NCI-H1930 (cell line): ENCODE measurements at regions not wholly inside any gene's neighbourhood (a gene's known extent, or its start where the extent isn't known, plus 50 kb on each side); places are given as distances from the start of the nearest gene placed in this dataset.

Experiments
- DNase-seq, 2 experiments: peaks; one replicate each; lab custom pipeline; 2025; lab: John Stamatoyannopoulos, UW

GRCh38 chr3:126266850-126267168 lies 86.4 kb upstream of the ALDH1L1 start:
- DNase-seq, result no peak

GRCh38 chr3:126266291-126266840 lies 86.0 kb upstream of the ALDH1L1 start:
- no peak for DNase-seq

- DNase-seq, result no peak
Observed at GRCh38 chr3:126264952-126265351, 84.6 kb upstream of the ALDH1L1 start.

DNA sequence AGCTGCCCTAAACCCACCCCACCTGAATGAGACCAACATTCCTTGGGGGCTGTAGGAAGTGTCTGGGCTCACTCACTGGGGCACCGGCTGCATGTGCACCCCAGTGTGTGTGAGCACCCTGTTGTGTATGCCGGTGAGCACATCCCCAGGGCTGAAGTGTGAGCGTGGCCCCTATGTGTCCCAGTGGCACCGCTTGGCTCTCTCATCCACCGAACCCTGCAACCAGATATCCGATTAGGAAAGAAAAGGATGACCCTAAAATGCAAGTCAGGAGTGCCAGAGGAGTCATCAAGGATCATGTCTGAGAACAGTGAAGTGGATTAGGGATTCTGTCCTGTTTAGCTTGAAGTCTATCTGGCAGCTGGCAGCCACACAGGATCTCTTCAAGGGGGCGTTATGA lies 84.0 kb upstream of the ALDH1L1 start:
- DNase-seq, result no peak

- DNase-seq, result no peak
Observed at GRCh38 chr3:126263971-126264370, 83.6 kb upstream of the ALDH1L1 start.

- DNase-seq, result no peak
Observed at GRCh38 chr3:126263539-126263938, 83.2 kb upstream of the ALDH1L1 start.

DNA sequence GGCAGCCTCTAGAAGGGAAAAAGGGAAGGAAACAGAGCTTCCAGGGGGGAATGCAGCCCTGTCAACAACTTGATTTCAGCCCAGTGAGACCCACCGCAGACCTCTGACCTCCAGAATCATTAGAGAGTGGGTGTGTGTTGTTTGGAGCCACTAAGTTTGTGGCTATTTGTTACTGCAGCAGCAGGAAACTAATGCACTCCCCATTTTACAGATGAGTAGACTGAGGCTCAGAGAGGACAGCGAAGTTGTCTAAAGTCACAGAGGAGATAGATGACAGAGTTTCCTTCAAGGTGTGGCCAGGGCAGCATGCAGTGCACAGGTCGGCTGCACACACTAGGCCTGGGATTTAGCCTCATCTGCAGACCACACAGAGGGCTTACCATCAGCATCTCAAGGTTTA lies 81.8 kb upstream of the ALDH1L1 start:
- DNase-seq, result no peak

GRCh38 chr3:126261037-126261436 lies 80.7 kb upstream of the ALDH1L1 start:
- peak in 1 of 2 experiments; percentile 55 for DNase-seq

- no peak for DNase-seq
Observed at GRCh38 chr3:126259411-126260391, 79.3 kb upstream of the ALDH1L1 start.

GRCh38 chr3:126258670-126259069 lies 78.3 kb upstream of the ALDH1L1 start:
- DNase-seq, result no peak

- no peak for DNase-seq
Observed at GRCh38 chr3:126257984-126258383, 77.6 kb upstream of the ALDH1L1 start.

DNA sequence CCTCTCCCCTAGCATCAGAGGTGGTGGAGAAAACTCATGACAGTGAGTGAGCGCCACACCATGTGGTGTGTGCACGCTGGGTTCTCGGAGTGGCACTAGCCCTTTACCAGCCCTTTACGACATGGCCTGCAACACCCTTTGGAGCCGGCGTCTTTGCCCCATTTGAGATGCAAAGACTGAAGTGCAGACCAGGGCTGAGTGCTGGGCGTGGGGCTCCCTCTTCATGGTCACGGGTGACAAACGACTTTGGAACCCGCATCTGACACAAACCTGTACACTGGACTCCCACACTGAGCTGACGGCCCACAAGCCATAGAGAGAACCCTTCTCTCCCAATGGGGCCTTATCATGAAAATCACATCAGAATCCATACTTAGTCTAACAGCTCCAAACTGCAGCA lies 76.8 kb upstream of the ALDH1L1 start:
- no peak for DNase-seq

DNA sequence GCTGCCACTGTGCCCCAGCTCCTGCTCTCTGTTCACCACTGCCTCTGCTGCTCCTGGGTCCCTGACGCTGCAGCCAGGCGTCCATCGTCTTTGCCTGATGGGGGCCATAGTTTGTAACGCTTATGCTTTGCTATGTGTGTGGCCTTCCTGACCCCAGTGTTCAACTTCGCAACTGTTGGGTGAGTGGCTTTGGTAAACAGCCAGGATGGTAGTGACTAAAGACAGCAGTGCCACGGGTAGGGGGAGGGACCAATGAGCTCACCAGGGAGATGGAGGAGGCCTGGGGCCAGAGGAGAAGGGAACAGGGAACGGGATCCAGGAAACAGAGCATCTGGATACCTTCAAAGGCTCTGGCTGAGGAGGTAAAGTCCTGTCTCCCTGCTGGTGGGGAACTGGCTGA lies 75.9 kb upstream of the ALDH1L1 start:
- no peak for DNase-seq

DNA sequence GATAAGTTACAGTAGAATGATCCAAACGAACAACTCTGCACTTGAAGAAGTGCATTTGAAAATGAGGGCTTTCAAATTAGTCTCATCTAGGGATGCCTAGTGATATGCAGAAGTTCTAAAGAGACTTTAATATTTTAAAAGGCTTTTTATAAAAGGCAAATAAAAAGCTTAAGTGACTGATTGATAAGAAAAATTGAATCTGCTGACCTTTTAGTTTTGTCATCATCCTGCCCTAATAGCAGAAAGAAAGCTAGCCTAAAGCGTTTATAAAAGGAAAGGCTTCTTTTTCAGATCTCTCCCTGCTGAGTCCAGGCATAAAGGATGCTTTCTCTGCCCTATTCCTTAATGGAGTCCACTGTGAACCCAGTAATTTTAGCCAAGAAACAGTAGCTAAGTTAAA lies 72.7 kb upstream of the ALDH1L1 start:
- no peak for DNase-seq

- DNase-seq, result no peak
Observed at GRCh38 chr3:126252373-126252772, 72.0 kb upstream of the ALDH1L1 start.

DNA sequence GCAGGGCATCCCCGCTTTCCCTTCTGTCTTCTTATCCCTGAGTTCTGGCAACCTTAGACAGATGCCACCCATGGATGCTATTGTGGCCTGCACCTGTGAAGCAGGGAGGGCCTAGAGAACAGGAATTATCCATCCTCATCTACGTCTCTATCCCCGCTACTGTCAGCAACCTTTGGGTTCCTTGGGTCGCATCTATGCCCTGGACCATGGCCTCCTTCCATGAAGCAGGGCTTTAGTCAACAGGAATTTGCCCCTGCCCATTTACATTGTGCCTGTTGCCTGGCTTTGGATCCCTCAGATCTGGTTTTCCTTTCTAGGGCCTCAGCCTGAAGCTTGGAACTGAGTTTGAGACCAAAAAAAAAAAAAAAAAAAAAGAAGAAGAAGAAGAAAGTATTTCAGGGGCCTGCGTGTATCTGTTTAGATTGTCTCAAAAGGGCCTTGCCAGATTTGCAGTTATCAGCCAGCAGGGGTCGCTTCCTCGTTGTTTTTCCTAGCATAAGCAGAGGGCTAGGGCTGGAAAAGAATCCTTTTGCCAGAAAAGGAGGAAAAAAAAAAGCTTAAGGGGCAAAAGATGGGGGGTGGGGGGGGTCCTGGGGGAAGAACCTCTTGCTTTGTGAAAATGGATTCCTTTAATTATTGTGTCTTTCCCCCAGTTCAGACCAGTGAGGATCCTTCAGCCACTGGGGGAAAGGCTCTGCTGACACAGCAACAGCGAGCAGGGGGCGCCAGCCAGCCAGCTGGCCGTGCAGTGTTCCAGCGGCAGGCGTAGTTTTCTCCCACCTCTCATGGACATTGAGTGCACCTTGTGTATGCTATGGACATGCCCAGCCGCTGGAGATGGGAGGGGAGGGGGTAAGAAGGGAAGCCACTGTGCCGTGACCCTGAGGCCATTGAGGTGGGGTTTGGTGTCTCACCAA lies 65.7 kb upstream of the ALDH1L1 start:
- DNase-seq, result peak; percentile 22 to 39
